HG03432 (cell line): ENCODE measurements at regions not wholly inside any gene's neighbourhood (a gene's known extent, or its start where the extent isn't known, plus 50 kb on each side); places are given as distances from the start of the nearest gene placed in this dataset.
"Not testable (repeated sequence)": the region's sequence is repeated elsewhere in the genome, so short reads cannot be mapped to it uniquely, and the experiment has no call there.

Experiments
- ATAC-seq: cut with Tn5 transposase; IDR thresholded peaks from one replicate; pipeline ENCODE4 v1.9.1; 2021; ENCODE audit warnings: mild to moderate bottlenecking, moderate library complexity; ENCODE audit not compliant: unreplicated experiment

DNA sequence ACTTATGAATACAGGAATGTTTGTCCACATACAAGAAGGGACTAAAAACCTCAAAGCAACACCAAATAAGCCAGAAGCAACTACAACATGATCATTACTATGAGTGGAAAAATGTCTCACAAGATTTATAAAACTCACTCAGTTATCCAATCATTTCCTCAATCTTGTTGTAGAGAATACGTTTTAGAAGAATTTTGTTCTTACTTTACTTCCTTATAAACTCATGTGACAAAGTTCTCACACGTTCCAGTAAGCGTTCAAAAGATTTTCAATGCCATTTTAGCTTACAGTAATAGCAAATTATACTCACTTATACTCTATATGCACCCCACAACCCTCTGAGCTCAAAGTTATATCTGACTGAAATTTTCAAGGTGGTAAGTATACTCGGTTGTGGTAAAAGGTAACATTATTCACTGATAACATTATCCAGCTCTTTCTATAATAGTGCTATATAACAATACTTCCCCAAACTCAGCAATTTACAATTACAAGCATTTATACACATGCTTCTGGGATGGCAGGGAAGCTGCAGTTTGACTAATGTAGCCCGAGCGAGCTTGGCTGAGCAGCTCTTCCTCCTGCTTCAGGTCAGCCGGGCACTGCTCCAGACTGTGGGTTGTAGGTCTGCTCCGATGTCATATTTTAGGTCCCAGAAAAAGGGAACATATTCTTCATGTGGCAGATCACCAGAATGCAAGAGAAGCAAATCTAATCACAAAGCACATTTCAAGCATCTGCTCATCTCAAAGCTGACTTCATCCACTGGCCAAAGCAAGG is 226.3 kb downstream of the RCHY1 start:
- no peak for ATAC-seq

DNA sequence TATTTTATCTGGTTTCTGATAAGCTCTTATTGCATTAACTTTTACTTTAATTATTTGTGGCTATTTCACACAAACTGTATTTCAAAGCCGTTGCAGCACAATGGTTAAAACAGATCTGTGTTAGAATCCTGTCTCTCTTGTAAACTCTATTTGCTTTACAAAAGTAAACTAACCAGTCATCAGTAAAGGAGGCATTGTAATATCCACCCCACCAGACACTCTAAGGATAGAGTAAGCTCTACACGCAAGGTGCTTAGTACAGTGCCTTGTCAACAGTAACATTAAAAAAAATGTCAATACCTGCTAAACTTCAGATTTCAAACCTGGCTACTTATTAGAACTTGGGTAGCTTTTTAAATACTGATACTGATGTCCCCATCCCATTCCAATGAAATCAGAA is 228.4 kb downstream of the RCHY1 start:
- ATAC-seq = no peak

DNA sequence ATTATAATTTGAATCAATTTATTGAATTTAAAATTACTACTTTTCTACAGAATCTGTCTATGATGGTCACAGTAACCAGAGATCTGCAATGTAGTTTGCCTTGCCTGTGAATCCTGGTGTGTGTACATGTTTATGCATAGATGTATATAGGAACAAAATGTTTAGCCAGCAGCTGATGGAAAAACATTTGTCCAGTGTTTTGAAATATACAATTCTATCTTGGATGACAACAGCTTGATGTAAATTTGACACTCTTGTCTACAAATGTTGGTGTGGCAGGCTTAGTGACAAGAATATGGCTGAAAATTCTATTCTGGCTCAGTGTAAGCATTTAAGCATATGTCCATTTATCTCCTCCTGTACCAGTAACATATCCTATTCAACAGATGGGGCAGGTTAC is 229.4 kb downstream of the RCHY1 start:
- no peak for ATAC-seq

DNA sequence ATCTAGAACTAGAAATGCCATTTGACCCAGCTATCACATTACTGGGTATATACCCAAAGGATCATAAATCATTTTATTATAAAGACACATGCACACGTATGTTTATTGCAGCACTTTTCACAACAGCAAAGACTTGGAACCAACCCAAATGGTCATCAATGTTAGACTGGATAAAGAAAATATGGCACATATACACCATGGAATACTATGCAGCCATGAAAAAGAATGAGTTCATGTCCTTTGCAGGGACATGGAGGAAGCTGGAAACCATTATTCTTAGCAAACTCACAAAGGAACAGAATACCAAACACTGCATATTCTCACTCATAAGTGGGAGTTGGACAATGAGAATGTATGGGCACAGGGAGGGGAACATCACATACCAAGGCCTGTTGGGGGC is 233.7 kb downstream of the RCHY1 start:
- ATAC-seq = not testable (repeated sequence)

DNA sequence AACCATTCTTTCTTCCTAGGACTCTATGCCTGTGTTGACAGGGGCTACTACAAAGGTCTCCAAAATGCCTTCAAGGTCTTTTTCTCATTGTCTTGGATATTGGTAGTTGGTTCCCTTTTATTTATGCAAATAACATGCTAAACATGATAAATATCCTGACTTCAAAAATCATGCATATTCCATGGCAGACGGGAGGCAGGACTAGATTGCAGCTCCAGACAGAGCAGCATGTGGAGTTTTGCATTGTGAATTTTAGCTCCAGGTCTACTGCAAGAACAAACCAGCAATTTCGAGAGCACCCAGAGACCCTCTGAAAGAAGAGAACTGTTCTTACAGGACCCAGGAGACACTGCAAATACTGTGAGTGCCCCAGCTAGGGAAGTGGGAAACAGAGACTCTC is 254.9 kb downstream of the RCHY1 start:
- ATAC-seq = no peak

DNA sequence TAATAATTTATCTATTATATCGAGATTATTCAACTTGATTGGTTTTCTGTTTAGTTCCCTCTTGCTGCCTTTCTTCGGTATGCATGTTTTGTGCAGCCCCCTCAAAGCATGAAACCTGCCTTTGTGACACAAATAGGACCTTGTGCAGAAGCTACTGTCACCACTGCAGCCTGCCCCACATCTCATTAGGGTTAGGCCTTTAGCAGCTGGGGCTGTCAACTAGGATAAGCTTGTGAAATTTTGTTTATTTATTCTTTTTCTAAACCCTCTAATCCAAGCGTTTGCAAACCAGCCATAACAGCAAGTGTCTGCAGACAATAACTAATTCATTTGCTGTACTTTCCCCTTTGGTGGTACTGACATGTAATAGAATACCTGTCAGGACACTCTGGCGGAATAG is 258.9 kb downstream of the RCHY1 start:
- ATAC-seq = no peak

DNA sequence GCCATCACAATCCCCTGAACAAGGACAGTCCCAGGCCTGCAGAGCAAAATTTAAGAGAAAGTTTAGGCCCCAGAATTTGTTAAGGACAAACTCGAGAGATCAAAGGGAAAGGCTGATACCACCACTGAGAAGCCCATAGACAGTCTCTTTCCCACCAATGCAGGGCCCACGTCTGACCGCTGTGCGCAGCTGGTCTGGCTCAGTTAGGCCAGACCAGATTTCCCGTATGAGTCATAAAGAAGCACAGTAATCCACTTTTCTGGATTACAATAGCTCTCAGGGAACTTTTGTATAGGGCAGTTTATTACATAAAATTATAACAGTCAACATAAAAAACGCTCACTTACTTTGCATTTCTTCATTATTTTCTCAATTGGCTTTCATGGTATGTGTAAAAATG is 259.5 kb downstream of the RCHY1 start:
- ATAC-seq = no peak

DNA sequence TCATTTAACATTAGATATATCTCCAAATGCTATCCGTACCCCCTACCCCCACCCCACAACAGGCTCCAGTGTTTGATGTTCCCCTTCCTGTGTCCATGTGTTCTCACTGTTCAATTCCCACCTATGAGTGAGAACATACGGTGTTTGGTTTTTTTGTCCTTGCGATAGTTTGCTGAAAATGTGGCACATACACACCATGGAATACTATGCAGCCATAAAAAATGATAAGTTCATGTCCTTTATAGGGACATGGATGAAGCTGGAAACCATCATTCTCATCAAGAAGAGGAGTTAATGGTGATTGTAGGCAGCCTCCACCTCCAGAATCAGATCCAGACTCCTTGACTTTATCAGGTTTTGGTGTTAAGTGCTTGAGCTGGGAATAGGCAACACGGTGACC is 261.1 kb downstream of the RCHY1 start:
- not testable (repeated sequence) for ATAC-seq

DNA sequence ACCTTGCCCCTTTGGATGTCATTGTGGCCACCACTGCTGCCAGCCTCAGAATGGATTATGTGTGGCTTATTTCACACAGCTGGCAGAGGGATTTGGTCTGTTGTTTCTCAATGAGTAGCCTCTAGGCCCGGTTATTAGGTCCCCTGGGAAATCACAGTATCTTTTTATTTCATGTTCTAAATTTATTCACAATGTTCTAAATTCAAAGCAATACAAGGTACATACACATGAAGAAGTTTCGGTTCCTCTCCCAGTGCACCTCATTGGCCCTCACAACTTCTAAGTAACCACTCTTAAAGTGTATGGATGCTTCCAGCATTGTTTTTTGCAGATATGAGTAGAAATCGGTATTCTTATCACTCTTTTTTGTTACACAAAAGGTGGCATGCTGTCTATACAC is 262.7 kb downstream of the RCHY1 start:
- peak; percentile 90 for ATAC-seq

DNA sequence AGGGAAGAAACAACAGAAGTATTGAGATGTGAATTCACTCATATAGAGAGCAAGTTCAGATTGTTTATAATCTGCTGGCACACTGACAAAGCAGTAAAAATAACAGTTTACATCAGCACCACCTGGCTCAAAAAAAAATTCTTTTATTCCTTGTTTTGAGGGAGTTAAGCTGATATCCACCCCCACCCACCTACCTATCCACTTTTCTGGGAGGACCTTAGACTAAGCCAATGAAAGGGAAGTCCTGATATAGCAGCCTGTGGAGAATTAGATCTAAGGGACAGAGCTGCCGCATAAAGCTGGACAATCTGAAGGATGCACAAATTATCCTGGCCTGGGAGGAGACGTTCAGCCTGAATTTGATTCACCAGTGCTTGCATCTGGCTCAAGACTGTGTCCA is 264.5 kb downstream of the RCHY1 start:
- ATAC-seq = no peak

DNA sequence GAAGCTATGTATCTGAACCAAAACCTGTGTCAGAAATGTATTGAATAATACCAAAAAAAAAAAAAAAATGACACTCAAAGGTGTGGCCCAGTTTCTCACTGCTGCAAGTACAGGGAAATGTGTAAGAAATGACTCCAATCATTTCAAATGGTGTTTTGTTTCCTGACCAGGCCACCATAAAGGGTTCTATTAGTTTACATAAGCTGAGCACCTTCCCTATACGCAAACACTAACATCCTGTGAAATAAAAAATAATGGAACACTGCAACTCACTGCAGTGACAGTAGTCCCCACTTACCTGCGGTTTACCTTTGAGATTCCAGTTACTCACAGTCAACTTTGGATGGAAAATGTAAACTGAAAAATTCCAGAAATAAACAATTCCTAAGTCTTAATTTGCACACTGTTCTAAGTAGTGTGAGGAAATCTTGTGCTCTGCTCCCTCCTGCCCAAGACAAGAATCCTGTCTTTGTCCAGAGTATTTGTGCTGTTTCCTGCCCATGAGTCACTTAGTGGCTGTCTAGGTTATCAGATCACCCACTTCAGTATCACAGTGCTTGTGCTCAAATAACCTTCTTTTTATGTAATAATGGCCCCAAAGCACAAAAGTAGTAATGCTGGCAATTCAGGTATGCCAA is 265.3 kb downstream of the RCHY1 start:
- ATAC-seq = no peak

DNA sequence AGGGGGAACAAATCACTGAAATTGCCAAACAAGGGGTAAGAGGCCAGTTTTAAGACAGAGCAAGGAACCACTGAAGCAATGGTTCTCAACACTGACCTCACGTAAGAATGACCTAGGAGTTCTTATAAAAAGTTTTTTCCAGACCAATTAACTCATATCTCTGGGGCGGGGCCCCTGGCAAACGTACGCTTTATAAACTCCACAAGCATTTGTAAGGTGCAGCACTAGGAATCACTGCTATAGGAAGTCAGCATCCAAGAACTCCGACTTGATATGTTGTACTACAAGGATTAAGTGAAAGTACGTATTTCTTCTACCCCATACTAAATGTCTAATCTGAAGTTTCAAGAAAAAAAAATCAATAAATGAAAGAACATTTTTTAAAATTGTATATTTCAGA is 269.9 kb downstream of the RCHY1 start:
- no peak for ATAC-seq

DNA sequence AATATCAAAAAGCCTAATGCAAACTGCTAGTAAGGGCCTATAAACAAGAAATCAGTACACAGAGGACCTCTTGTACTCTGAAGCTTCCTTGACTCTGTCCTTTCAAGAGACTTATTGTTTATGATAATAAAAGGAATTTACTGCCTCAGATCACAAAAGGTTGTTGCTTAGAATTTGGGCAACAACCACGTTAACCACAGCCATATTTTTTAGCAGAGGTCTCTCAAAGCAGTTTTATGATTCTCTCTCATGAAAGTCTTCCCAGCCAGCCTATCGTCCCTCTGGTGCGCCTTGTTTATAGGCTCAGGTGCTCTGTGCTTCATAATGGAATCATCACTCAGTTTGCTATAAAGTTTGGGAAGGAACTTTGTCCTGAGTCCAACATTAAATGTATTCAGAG is 270.6 kb downstream of the RCHY1 start:
- no peak for ATAC-seq

DNA sequence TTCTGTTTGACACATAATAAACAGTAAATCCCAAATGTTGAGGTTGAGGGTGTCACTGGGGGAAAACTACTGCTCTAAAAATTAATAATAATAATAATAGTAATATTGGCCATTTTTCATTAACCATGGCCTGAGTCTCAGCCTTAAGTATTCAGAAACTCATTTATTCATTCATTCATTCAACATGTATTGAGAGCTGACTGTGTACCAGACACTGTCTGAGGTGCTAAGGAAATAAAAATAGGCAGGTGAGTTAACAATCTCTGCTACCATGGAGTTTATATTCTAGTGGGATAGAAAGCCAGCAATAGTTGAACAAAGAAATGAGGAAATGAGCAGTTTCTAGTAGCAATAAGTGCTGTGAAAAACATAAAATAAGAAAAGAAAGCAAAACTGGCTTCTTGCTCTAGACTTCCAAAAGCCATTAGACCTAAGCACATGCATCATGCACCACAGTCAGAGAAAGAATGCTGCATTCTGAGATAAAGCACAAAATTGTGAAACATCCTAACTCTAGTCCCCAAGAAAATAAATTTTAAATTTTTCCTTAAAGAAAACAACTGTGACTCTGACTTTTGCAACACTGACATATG is 278.7 kb downstream of the RCHY1 start:
- peak; percentile 98 for ATAC-seq

DNA sequence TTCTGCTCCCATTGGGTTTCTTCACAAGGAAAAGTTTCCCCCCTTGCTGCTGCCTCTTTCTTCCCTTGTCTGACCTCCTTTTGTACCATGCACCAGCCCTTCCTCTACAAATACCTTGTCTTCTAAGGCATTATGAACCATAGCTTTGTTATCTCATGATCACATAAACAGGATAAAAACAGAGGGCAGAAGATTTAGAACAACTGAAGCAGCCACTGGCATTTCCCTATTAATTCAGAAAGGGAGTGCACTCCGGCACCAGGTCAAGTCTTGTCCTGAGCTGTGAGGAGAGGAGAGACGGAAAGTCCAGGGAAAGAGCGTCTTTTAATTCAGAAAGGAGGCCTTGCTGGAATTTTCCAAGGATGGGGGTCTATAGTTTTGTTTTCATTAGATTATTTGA is 281.7 kb downstream of the RCHY1 start:
- no peak for ATAC-seq

DNA sequence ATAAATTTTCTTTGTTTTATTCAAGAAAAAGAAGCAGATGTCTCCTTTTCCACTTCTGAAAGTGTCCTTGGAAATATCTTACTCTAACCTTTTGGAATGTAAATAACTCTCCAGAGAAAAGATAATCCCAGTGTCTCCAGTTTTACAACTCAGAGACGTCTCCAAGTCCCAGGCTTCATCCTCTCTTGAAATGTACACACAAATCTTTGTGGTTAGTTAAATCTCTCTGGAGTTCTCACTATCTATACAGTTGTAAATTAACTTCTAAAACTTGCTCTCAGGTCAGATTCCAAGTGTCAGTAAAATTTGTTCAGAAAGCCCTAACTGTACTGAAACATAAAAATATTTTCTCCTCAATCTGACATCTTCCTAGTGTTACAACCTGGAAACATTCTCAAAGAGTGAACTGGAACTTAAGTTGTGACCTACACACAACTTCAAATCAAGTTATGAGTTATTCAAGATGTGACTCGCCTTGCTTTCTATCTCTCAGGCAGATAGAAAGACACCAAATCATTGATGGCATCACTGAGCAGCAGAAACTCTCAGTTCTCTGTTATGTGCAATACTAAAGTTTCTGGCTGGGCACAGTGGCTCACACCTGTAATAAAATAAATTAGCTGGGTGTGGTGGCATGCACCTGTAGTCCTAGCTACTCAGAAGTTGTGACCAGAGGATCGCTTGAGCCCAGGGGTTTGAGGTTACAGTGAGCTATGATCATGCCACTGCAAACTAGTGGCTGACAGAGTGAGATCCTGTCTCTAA is 284.2 kb downstream of the RCHY1 start:
- peak; percentile 77 for ATAC-seq

DNA sequence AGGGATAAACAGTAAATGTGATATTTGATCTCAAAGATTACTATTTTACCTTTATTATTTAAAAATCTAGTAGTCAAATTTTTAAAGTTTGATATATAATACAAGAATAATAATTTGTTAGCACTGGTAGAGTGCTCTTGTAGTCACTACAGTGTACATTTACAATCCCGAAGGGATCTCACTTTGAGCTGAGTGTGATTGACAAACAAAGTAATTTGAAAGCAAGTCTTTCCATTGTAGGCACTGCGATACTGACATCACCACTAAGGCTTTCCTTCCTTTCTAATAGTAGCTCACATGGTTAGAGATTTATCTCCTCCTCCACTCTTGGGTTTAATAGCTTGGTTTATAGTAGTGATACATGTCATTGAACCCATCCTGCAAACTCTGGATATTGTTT is 280.6 kb downstream of the PARM1 start:
- no peak for ATAC-seq

DNA sequence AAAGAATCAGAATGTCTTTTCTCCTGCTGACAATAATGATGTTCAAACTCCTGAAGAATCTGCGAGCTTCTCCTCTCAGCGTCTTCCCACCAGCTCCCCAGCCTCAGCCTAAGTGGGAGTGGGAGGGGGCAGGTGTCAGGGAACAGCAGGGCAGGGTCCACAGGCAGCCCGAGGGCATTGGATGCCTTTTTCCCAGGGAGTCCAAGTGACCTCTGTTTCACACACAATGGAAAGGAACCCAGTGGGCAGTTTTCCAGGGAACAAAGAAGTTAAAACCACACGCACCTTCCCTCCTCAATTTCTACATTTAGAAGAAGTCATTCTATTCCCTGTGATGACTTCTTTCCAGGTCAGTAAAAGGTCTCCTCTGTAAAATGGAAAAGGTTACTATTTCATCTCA is 278.5 kb downstream of the PARM1 start:
- ATAC-seq = no peak

DNA sequence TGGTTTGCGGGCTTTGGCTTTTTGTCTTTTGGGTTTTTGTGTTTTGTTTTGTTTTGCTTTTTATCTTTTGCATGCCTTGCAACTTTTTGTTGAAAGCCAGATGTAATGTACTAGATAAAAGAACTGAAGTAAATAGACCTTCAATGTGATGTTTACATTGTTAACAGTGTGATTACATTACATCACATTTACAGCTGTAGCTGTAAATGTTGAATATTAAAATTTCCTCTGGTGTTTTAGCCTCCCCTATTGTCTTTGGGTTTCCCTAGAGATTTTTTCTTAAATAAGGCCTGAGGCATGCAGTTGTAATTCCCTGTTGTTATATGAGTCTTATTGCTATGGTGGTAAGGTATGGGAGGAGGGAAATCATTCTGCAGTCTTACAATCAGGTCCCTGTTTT is 275.0 kb downstream of the PARM1 start:
- ATAC-seq = no peak

DNA sequence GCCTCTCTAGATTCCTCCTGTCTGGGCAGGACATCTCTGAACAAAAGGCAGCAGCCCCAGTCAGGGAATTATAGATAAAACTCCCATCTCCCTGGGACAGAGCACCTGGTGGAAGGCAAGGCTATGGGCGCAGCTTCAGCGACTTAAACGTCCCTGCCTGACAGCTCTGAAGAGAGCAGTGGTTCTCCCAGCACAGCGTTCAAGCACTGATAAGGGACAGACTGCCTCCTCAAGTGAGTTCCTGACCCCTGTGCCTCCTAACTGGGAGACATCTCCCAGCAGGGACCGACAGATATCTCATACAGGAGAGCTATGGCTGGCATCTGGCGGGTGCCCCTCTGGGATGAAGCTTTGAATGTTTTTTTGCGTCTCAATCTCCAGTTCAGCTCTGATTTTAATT is 262.2 kb downstream of the PARM1 start:
- no peak for ATAC-seq

DNA sequence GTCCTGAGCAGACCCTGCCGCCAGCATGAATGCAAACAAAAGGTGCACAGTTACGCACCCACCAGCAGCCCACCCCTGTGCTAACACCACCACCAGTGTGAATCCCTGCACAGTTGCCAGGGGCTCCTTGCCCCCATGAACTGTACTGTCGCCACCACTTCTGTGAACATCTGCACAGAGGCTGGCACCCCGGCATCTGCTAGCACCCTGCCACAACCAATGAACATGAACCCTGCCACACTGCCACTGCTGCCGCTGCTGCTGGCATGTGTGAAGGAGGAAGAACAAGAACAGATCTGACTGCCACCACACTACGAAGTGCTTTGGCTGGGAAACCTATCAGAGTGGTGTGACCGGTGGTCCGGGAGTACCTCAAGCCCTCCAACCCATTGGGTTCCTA is 261.3 kb downstream of the PARM1 start:
- ATAC-seq = no peak

DNA sequence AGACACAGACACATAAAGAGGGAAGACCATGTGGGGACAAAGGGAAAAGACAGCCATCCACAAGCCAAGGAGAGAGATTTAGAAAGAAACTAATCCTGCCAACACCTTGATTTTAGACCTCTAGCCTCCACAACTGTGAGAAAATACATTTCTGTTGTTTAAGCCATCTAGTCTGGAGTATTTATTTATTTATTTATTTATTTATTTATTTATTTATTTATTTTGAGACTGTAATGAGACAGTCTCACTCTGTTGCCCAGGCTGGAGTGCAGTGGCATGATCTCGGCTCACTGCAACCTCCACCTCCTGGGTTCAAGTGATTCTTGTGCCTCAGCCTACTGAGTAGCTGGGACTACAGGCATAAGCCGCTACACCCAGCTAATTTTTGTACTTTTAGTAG is 259.3 kb downstream of the PARM1 start:
- ATAC-seq = not testable (repeated sequence)
